ENCODE measurements at regions not wholly inside any gene's neighbourhood (a gene's known extent, or its start where the extent isn't known, plus 50 kb on each side); places are given as distances from the start of the nearest gene placed in this dataset.

- Mint-ChIP-seq H3K27ac (ENCODE audit: unreplicated experiment) (no peak overlapping the region), H3K4me1 (ENCODE audit: low read depth, unreplicated experiment) (peaks cover 36% of the 10 kb centered on the region), H3K4me3 (ENCODE audit: unreplicated experiment) (no peak overlapping the region), H3K9me3 (ENCODE audit: unreplicated experiment) (peaks cover 1% of the 10 kb centered on the region), H3K27me3 (ENCODE audit: low read depth, unreplicated experiment) (no peaks in the 10 kb centered on the region), H3K36me3 (ENCODE audit: low read depth, unreplicated experiment) (no peaks in the 10 kb centered on the region)
- no peak for FAIRE-seq
- no peak for DNase-seq (ENCODE audit: low read depth)
- H3K36me3 ChIP-seq (ENCODE audit: insufficient read depth, low read length): no peaks in the 10 kb centered on the region
- no peak overlapping the region for H3K9ac ChIP-seq (ENCODE audit: low read length)
- no peak overlapping the region for H3K4me3 ChIP-seq (ENCODE audit: insufficient read depth, low read depth, low read length)
- no peak for TF ChIP-seq CTCF (IDR thresholded peaks at IDR 0.05; ENCODE audit: insufficient read depth, low read depth, low read length)
- no peaks in the 10 kb centered on the region for H4K20me1 ChIP-seq (ENCODE audit: insufficient read depth, low read length)
- no peak overlapping the region for H2AFZ ChIP-seq (ENCODE audit: low read depth, low read length)
- no peaks in the 10 kb centered on the region for H3K27me3 ChIP-seq (ENCODE audit: insufficient read depth, low read length)
- no peaks in the 10 kb centered on the region for H3K79me2 ChIP-seq (ENCODE audit: insufficient read depth, low read length)
- H3K27ac ChIP-seq (ENCODE audit: low read depth, low read length): no peak overlapping the region
- no peaks in the 10 kb centered on the region for H3K9me3 ChIP-seq (ENCODE audit: insufficient read depth, low read depth, low read length)
- H3K4me2 ChIP-seq (ENCODE audit: low read length): no peak overlapping the region
- no peaks in the 10 kb centered on the region for H3K4me1 ChIP-seq (ENCODE audit: insufficient read depth, low read length)
Measured at GRCh38 chr21:27021801-27022200, 54.9 kb upstream of the ADAMTS5 start.

GRCh38 chr21:27021046-27021445 lies 54.2 kb upstream of the ADAMTS5 start:
- Histone ChIP-seq H3K9ac (ENCODE audit: low read length) (no peak overlapping the region), H3K27ac (ENCODE audit: low read depth, low read length) (no peak overlapping the region), H4K20me1 (ENCODE audit: insufficient read depth, low read length) (no peaks in the 10 kb centered on the region), H3K36me3 (ENCODE audit: insufficient read depth, low read length) (no peaks in the 10 kb centered on the region), H3K4me2 (ENCODE audit: low read length) (no peak overlapping the region), H3K27me3 (ENCODE audit: insufficient read depth, low read length) (no peaks in the 10 kb centered on the region), H2AFZ (ENCODE audit: low read depth, low read length) (no peak overlapping the region), H3K79me2 (ENCODE audit: insufficient read depth, low read length) (no peaks in the 10 kb centered on the region), H3K4me1 (ENCODE audit: insufficient read depth, low read length) (no peaks in the 10 kb centered on the region), H3K4me3 (ENCODE audit: insufficient read depth, low read depth, low read length) (no peak overlapping the region), H3K9me3 (ENCODE audit: insufficient read depth, low read depth, low read length) (no peaks in the 10 kb centered on the region)
- H3K36me3 Mint-ChIP-seq (ENCODE audit: low read depth, unreplicated experiment): no peaks in the 10 kb centered on the region
- H3K4me1 Mint-ChIP-seq (ENCODE audit: low read depth, unreplicated experiment): peaks cover 29% of the 10 kb centered on the region
- H3K9me3 Mint-ChIP-seq (ENCODE audit: unreplicated experiment): peaks cover 1% of the 10 kb centered on the region
- TF ChIP-seq EZH2 (IDR thresholded peaks at IDR 0.05; ENCODE audit: insufficient read depth, low read length): no peak
- TF ChIP-seq CTCF (IDR thresholded peaks at IDR 0.05; ENCODE audit: insufficient read depth, low read depth, low read length): no peak
- FAIRE-seq: no peak
- no peak for DNase-seq (ENCODE audit: low read depth)
- H3K4me3 Mint-ChIP-seq (ENCODE audit: unreplicated experiment): no peak overlapping the region
- H3K27me3 Mint-ChIP-seq (ENCODE audit: low read depth, unreplicated experiment): no peaks in the 10 kb centered on the region
- H3K27ac Mint-ChIP-seq (ENCODE audit: unreplicated experiment): no peak overlapping the region

GRCh38 chr21:27017246-27017645 lies 50.4 kb upstream of the ADAMTS5 start:
- Histone ChIP-seq H3K36me3 (ENCODE audit: insufficient read depth, low read length) (no peaks in the 10 kb centered on the region), H3K27me3 (ENCODE audit: insufficient read depth, low read length) (no peaks in the 10 kb centered on the region), H3K79me2 (ENCODE audit: insufficient read depth, low read length) (no peaks in the 10 kb centered on the region), H3K4me3 (ENCODE audit: insufficient read depth, low read depth, low read length) (no peak overlapping the region), H3K27ac (ENCODE audit: low read depth, low read length) (no peak overlapping the region), H4K20me1 (ENCODE audit: insufficient read depth, low read length) (no peaks in the 10 kb centered on the region), H2AFZ (ENCODE audit: low read depth, low read length) (no peak overlapping the region), H3K9ac (ENCODE audit: low read length) (no peak overlapping the region), H3K4me2 (ENCODE audit: low read length) (no peak overlapping the region), H3K9me3 (ENCODE audit: insufficient read depth, low read depth, low read length) (no peaks in the 10 kb centered on the region), H3K4me1 (ENCODE audit: insufficient read depth, low read length) (no peaks in the 10 kb centered on the region)
- Mint-ChIP-seq H3K4me1 (ENCODE audit: low read depth, unreplicated experiment) (peaks cover 7% of the 10 kb centered on the region), H3K36me3 (ENCODE audit: low read depth, unreplicated experiment) (no peaks in the 10 kb centered on the region), H3K27ac (ENCODE audit: unreplicated experiment) (peak overlapping the region; percentile 38), H3K9me3 (ENCODE audit: unreplicated experiment) (peaks cover 1% of the 10 kb centered on the region), H3K27me3 (ENCODE audit: low read depth, unreplicated experiment) (no peaks in the 10 kb centered on the region), H3K4me3 (ENCODE audit: unreplicated experiment) (no peak overlapping the region)
- TF ChIP-seq EZH2 (IDR thresholded peaks at IDR 0.05; ENCODE audit: insufficient read depth, low read length): no peak
- TF ChIP-seq CTCF (IDR thresholded peaks at IDR 0.05; ENCODE audit: insufficient read depth, low read depth, low read length): no peak
- no peak for FAIRE-seq
- no peak for DNase-seq (ENCODE audit: low read depth)
